ENCODE measurements at regions not wholly inside any gene's neighbourhood (a gene's known extent, or its start where the extent isn't known, plus 50 kb on each side); places are given as distances from the start of the nearest gene placed in this dataset.

DNA sequence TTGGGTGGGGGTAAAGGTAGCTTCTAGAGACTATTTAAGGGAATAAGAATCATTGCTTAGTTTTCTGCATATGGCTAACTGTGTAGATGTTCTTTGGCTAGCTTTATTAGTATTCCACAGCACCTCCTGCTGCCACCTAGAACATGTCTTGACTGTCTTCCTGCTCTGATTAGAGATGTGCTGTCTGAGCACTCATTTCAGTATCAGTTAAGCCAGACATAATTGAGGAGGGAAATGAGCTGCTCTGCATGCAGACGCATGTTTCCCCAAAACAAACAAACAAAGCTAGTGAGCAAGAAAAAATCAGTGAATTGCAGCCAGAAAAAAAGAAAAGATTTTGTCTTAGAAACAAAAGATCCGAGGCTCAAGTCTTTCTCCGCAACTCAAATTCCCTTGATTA lies 402.2 kb downstream of the AASDHPPT start:
- no peaks in the 10 kb centered on the region for H3K9me3 ChIP-seq (replicated peaks in 1 of 3)
- H3K27ac ChIP-seq = no peak overlapping the region
- 66 to 76% (median 71%) methylated on average over 3 of the region's 3 CpGs for WGBS, 4 donors
- intact Hi-C loops (cut with DNase I) = no loop called here
- no peaks in the 10 kb centered on the region for H3K27me3 ChIP-seq
- H3K4me3 ChIP-seq = no peak overlapping the region
- no peak for DNase-seq
- H3K4me1 ChIP-seq (replicated peaks in 1 of 2) = no peaks in the 10 kb centered on the region
- no peak for TF ChIP-seq POLR2A (IDR thresholded peaks at IDR 0.05)
- TF ChIP-seq, protein P1, sequence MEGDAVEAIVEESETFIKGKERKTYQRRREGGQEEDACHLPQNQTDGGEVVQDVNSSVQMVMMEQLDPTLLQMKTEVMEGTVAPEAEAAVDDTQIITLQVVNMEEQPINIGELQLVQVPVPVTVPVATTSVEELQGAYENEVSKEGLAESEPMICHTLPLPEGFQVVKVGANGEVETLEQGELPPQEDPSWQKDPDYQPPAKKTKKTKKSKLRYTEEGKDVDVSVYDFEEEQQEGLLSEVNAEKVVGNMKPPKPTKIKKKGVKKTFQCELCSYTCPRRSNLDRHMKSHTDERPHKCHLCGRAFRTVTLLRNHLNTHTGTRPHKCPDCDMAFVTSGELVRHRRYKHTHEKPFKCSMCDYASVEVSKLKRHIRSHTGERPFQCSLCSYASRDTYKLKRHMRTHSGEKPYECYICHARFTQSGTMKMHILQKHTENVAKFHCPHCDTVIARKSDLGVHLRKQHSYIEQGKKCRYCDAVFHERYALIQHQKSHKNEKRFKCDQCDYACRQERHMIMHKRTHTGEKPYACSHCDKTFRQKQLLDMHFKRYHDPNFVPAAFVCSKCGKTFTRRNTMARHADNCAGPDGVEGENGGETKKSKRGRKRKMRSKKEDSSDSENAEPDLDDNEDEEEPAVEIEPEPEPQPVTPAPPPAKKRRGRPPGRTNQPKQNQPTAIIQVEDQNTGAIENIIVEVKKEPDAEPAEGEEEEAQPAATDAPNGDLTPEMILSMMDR (IDR thresholded peaks at IDR 0.05) = no peak
- H3K36me3 ChIP-seq (replicated peaks in 1 of 2) = no peaks in the 10 kb centered on the region

DNA sequence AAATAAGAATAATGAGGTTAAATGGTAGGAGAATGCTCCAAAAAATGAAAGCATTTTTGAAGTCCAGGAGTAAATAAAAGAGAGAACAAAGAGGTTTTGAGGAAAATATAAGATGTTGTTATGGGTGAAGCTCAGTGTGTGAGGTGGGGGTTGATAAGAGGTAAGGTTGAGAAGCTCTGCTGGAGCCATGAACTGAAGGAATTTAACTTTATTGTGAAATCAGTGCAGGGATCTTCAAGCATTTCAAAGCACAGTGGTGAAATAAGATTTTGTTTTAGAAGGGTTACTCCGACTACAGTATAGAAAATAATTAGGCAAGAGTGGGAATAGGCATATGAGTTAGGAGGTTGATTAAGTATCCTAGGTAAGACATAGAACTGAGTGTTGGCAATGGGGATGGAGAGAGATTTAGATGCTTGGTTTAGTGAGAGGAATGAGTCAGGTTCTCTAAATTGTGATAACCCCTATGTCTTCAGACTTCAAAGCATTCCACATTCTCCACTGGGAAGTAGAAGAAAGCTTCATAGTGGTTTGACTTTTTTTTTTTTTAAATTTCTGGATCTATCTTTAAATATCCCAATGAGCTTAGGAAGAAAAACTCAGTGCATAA lies 403.2 kb downstream of the AASDHPPT start:
- DNase-seq = no peak
- Histone ChIP-seq H3K27me3 (no peaks in the 10 kb centered on the region), H3K27ac (no peak overlapping the region), H3K36me3 (replicated peaks in 1 of 2) (no peaks in the 10 kb centered on the region), H3K4me1 (replicated peaks in 1 of 2) (no peaks in the 10 kb centered on the region), H3K4me3 (no peak overlapping the region), H3K9me3 (replicated peaks in 1 of 3) (no peaks in the 10 kb centered on the region)
- TF ChIP-seq, protein P1 (IDR thresholded peaks at IDR 0.05) = no peak
- TF ChIP-seq POLR2A (IDR thresholded peaks at IDR 0.05) = no peak
- intact Hi-C loops (cut with DNase I) = no loop called here
- WGBS, 4 donors = 68 to 91% (median 83%) methylated on average over 1 of the region's 1 CpG

DNA sequence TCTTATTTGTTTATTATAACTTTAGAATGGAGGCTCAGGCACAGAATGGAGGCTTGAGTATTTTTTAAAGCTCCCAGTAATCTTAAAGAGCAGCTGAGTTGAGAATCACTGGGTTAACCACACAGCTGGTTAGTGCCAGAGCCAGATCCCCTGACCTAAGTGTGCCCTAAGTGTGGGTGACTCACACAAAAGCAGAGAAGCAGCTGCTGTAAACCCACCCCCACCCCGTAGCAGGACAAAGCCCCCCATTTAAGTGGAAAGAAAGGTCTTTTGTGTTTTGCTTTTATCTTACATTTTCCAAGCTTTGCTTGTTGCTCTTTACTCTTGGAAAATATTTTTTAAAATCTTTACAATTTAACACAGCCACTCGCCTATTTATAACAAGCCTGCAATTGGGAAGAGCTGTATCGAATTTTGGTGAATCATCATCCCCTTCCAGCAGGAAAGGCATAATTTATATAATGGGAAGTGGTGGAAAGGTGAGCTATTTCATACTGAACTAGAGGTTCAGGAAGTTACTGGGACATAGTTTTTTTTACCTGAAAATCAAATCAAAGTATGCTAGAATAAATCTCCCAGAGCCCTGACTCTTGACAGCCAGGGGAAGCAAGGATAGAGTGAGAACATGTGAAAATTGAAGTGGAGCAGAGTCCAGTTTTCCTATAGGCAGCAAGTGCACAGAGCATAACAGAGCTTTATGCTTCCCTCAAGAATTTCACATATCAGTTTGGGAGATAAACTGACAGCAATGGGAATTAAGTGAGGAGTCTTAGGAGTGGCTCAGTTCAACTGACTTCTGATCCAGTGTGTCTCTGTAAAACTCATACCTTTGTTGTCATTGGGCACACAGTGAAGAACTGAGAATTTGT lies 405.7 kb downstream of the AASDHPPT start:
- TF ChIP-seq, protein P1 (IDR thresholded peaks at IDR 0.05) = no peak
- TF ChIP-seq POLR2A (IDR thresholded peaks at IDR 0.05) = no peak
- intact Hi-C loops (cut with DNase I) = no loop called here
- no peak overlapping the region for H3K27ac ChIP-seq

DNA sequence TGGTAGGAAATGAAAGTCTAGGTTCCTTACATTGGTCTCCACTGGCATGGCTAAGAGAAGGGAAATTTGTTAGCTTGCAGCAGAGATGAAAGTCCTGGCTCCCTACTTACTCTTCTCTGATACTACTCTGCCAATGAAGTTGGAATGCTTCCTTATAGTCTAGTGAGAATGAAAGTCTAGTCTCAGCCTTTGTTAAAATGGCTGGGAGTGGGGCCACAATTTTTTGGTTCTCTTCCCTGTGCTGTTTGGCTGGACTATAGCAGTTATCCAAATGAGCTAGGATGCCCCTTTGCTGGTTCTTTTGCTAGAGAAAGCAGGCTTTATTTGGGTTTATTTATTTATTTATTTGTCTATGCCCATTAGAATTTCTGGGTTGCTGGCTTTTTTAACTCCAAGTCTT lies 414.3 kb downstream of the AASDHPPT start:
- intact Hi-C loops (cut with DNase I) = no loop called here
- no peaks in the 10 kb centered on the region for H3K9me3 ChIP-seq (replicated peaks in 1 of 3)
- no peak overlapping the region for H3K4me3 ChIP-seq
- no peak overlapping the region for H3K27ac ChIP-seq
- TF ChIP-seq POLR2A (IDR thresholded peaks at IDR 0.05) = no peak
- TF ChIP-seq, protein P1 (IDR thresholded peaks at IDR 0.05) = no peak
- no peak for DNase-seq
- no peaks in the 10 kb centered on the region for H3K4me1 ChIP-seq (replicated peaks in 1 of 2)
- H3K36me3 ChIP-seq (replicated peaks in 1 of 2) = no peaks in the 10 kb centered on the region
- no peaks in the 10 kb centered on the region for H3K27me3 ChIP-seq

More for the DNA sequence above, 405.7 kb downstream of the AASDHPPT start:
- 26 to 40% (median 30%) methylated on average over 3 of the region's 3 CpGs for WGBS, 4 donors
- no peak for DNase-seq
- Histone ChIP-seq H3K4me1 (replicated peaks in 1 of 2) (no peaks in the 10 kb centered on the region), H3K27me3 (no peaks in the 10 kb centered on the region), H3K9me3 (replicated peaks in 1 of 3) (no peaks in the 10 kb centered on the region), H3K4me3 (no peak overlapping the region), H3K36me3 (replicated peaks in 1 of 2) (no peaks in the 10 kb centered on the region)

Data from adrenal gland (tissue), 9 donors.